ENCODE measurements at regions not wholly inside any gene's neighbourhood (a gene's known extent, or its start where the extent isn't known, plus 50 kb on each side); places are given as distances from the start of the nearest gene placed in this dataset.
A peak's percentile ranks its signal among the peaks of the same experiment; 100 is the strongest.

DNA sequence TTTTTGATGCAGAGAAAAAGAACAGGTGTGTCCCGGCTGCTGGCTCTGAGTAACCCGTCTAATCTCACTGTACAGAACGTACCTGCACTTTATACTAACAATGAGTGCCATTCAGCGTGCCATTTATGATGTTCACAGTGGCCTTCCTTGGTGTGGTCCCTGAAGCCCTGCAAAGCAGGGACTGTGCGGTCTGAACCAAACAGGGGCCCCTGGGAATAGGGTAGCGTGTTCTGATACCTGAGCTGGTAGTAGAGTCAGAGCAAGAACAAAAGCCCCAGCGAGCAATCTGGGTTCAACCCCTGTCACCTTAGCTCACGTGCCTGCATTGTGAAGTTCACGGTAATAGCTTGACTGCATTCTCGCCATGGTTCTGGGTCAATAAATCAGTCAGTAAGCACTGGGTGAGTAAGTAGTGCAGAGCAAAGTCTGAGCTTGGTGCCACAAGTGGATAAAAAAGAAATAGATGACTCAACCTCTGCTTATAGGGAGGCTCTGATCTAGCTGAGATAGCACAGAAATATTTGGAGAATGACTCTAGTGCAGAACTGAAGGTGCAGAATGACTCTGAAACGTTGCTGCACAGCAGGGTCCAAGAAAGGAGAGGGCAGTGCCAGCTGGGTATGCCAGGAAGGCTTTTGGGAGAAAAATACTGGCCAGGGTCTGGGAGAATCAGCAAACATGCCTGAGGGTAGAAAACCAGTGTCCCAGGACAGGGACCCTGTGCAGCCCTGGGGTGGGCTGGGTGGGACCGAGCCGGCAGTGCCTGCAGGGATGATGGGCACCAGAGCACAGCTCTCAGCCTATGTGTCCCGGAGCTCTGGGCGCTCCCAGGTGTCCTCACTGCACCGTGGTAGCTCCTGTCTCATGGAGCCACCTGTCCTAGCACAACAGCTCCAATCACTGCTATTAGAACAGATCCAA is 125.9 kb downstream of the RHOU start (continued):
- TF ChIP-seq, protein P1, sequence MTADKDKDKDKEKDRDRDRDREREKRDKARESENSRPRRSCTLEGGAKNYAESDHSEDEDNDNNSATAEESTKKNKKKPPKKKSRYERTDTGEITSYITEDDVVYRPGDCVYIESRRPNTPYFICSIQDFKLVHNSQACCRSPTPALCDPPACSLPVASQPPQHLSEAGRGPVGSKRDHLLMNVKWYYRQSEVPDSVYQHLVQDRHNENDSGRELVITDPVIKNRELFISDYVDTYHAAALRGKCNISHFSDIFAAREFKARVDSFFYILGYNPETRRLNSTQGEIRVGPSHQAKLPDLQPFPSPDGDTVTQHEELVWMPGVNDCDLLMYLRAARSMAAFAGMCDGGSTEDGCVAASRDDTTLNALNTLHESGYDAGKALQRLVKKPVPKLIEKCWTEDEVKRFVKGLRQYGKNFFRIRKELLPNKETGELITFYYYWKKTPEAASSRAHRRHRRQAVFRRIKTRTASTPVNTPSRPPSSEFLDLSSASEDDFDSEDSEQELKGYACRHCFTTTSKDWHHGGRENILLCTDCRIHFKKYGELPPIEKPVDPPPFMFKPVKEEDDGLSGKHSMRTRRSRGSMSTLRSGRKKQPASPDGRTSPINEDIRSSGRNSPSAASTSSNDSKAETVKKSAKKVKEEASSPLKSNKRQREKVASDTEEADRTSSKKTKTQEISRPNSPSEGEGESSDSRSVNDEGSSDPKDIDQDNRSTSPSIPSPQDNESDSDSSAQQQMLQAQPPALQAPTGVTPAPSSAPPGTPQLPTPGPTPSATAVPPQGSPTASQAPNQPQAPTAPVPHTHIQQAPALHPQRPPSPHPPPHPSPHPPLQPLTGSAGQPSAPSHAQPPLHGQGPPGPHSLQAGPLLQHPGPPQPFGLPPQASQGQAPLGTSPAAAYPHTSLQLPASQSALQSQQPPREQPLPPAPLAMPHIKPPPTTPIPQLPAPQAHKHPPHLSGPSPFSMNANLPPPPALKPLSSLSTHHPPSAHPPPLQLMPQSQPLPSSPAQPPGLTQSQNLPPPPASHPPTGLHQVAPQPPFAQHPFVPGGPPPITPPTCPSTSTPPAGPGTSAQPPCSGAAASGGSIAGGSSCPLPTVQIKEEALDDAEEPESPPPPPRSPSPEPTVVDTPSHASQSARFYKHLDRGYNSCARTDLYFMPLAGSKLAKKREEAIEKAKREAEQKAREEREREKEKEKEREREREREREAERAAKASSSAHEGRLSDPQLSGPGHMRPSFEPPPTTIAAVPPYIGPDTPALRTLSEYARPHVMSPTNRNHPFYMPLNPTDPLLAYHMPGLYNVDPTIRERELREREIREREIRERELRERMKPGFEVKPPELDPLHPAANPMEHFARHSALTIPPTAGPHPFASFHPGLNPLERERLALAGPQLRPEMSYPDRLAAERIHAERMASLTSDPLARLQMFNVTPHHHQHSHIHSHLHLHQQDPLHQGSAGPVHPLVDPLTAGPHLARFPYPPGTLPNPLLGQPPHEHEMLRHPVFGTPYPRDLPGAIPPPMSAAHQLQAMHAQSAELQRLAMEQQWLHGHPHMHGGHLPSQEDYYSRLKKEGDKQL (CRISPR knock-in tag; IDR thresholded peaks at IDR 0.05; ENCODE audit: low read depth), result peak; percentile 80
- TF ChIP-seq, protein P2, sequence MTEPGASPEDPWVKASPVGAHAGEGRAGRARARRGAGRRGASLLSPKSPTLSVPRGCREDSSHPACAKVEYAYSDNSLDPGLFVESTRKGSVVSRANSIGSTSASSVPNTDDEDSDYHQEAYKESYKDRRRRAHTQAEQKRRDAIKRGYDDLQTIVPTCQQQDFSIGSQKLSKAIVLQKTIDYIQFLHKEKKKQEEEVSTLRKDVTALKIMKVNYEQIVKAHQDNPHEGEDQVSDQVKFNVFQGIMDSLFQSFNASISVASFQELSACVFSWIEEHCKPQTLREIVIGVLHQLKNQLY (CRISPR knock-in tag; IDR thresholded peaks at IDR 0.05), result peak; percentile 91
- no peak for TF ChIP-seq AGO1 (IDR thresholded peaks at IDR 0.05; ENCODE audit: low read depth, low read length, poor library complexity, severe bottlenecking)
- TF ChIP-seq YEATS2 (CRISPR knock-in tag; IDR thresholded peaks at IDR 0.05; ENCODE audit: borderline replicate concordance), result peak; percentile 54; the same call in 1 of the 2 replicates
- TF ChIP-seq, protein P3, sequence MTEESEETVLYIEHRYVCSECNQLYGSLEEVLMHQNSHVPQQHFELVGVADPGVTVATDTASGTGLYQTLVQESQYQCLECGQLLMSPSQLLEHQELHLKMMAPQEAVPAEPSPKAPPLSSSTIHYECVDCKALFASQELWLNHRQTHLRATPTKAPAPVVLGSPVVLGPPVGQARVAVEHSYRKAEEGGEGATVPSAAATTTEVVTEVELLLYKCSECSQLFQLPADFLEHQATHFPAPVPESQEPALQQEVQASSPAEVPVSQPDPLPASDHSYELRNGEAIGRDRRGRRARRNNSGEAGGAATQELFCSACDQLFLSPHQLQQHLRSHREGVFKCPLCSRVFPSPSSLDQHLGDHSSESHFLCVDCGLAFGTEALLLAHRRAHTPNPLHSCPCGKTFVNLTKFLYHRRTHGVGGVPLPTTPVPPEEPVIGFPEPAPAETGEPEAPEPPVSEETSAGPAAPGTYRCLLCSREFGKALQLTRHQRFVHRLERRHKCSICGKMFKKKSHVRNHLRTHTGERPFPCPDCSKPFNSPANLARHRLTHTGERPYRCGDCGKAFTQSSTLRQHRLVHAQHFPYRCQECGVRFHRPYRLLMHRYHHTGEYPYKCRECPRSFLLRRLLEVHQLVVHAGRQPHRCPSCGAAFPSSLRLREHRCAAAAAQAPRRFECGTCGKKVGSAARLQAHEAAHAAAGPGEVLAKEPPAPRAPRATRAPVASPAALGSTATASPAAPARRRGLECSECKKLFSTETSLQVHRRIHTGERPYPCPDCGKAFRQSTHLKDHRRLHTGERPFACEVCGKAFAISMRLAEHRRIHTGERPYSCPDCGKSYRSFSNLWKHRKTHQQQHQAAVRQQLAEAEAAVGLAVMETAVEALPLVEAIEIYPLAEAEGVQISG (CRISPR knock-in tag; IDR thresholded peaks at IDR 0.05), result peak; percentile 40; the same call in 1 of the 2 replicates
- peak; percentile 44; the same call in 1 of the 2 replicates for TF ChIP-seq KDM3A (CRISPR knock-in tag; IDR thresholded peaks at IDR 0.05; ENCODE audit: low read depth)
- TF ChIP-seq, protein P4, sequence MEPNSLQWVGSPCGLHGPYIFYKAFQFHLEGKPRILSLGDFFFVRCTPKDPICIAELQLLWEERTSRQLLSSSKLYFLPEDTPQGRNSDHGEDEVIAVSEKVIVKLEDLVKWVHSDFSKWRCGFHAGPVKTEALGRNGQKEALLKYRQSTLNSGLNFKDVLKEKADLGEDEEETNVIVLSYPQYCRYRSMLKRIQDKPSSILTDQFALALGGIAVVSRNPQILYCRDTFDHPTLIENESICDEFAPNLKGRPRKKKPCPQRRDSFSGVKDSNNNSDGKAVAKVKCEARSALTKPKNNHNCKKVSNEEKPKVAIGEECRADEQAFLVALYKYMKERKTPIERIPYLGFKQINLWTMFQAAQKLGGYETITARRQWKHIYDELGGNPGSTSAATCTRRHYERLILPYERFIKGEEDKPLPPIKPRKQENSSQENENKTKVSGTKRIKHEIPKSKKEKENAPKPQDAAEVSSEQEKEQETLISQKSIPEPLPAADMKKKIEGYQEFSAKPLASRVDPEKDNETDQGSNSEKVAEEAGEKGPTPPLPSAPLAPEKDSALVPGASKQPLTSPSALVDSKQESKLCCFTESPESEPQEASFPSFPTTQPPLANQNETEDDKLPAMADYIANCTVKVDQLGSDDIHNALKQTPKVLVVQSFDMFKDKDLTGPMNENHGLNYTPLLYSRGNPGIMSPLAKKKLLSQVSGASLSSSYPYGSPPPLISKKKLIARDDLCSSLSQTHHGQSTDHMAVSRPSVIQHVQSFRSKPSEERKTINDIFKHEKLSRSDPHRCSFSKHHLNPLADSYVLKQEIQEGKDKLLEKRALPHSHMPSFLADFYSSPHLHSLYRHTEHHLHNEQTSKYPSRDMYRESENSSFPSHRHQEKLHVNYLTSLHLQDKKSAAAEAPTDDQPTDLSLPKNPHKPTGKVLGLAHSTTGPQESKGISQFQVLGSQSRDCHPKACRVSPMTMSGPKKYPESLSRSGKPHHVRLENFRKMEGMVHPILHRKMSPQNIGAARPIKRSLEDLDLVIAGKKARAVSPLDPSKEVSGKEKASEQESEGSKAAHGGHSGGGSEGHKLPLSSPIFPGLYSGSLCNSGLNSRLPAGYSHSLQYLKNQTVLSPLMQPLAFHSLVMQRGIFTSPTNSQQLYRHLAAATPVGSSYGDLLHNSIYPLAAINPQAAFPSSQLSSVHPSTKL (CRISPR knock-in tag; IDR thresholded peaks at IDR 0.05), result peak; percentile 98
- 0 out of 2 replicates have a peak, but pooled peaks have one; percentile 53 for TF ChIP-seq ZNF24 (IDR thresholded peaks at IDR 0.05)
- no peak for TF ChIP-seq ZNF17 (CRISPR knock-in tag; IDR thresholded peaks at IDR 0.05)
- TF ChIP-seq, protein P5, sequence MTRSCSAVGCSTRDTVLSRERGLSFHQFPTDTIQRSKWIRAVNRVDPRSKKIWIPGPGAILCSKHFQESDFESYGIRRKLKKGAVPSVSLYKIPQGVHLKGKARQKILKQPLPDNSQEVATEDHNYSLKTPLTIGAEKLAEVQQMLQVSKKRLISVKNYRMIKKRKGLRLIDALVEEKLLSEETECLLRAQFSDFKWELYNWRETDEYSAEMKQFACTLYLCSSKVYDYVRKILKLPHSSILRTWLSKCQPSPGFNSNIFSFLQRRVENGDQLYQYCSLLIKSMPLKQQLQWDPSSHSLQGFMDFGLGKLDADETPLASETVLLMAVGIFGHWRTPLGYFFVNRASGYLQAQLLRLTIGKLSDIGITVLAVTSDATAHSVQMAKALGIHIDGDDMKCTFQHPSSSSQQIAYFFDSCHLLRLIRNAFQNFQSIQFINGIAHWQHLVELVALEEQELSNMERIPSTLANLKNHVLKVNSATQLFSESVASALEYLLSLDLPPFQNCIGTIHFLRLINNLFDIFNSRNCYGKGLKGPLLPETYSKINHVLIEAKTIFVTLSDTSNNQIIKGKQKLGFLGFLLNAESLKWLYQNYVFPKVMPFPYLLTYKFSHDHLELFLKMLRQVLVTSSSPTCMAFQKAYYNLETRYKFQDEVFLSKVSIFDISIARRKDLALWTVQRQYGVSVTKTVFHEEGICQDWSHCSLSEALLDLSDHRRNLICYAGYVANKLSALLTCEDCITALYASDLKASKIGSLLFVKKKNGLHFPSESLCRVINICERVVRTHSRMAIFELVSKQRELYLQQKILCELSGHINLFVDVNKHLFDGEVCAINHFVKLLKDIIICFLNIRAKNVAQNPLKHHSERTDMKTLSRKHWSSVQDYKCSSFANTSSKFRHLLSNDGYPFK (CRISPR knock-in tag; IDR thresholded peaks at IDR 0.05; ENCODE audit: borderline replicate concordance), result no peak
- no peak for TF ChIP-seq ZFP36L2 (CRISPR knock-in tag; IDR thresholded peaks at IDR 0.05)
- peak; percentile 76 for TF ChIP-seq KAT8 (CRISPR knock-in tag; IDR thresholded peaks at IDR 0.05)

All from HepG2 (cell line).